Astrocyte (in vitro differentiated cells and primary cell): ENCODE measurements at regions not wholly inside any gene's neighbourhood (a gene's known extent, or its start where the extent isn't known, plus 50 kb on each side); places are given as distances from the start of the nearest gene placed in this dataset.

ENCODE experiments used
- DNase-seq: peaks from one replicate; pipeline ENCODE4 v3.0.0-alpha.2; 2010; ENCODE audit warnings: low read depth
- FAIRE-seq: peaks from 2 replicates; lab custom pipeline; 2011; peaks lifted over from hg19 to GRCh38; lab: Jason Lieb, UNC
- H2AFZ ChIP-seq: 2 replicates; pipeline ENCODE4 v1.6.0; 2012; ENCODE audit warnings: low read depth, low read length, inconsistent platforms
- H3K27ac ChIP-seq: 2 replicates; pipeline ENCODE4 v1.5.1; 2011; ENCODE audit warnings: low read depth, low read length, inconsistent platforms
- H3K27me3 ChIP-seq: 2 replicates; pipeline ENCODE4 v1.6.0; 2011; ENCODE audit warnings: low read length, inconsistent platforms; ENCODE audit not compliant: insufficient read depth
- H3K36me3 ChIP-seq: 2 replicates; pipeline ENCODE4 v1.5.1; 2011; ENCODE audit warnings: low read length, inconsistent platforms; ENCODE audit not compliant: insufficient read depth
- H3K4me1 ChIP-seq: 2 replicates; pipeline ENCODE4 v1.5.1; 2011; ENCODE audit warnings: low read length, inconsistent platforms; ENCODE audit not compliant: insufficient read depth
- H3K4me2 ChIP-seq: 2 replicates; pipeline ENCODE4 v1.6.0; 2012; ENCODE audit warnings: low read length, inconsistent platforms
- H3K4me3 ChIP-seq: 2 replicates; pipeline ENCODE4 v1.5.1; 2011; ENCODE audit warnings: low read depth, mild to moderate bottlenecking, low read length, inconsistent platforms; ENCODE audit not compliant: insufficient read depth
- H3K79me2 ChIP-seq: 2 replicates; pipeline ENCODE4 v1.6.0; 2012; ENCODE audit warnings: mild to moderate bottlenecking, low read length, inconsistent platforms; ENCODE audit not compliant: insufficient read depth
- H3K9ac ChIP-seq: 2 replicates; pipeline ENCODE4 v1.6.0; 2012; ENCODE audit warnings: mild to moderate bottlenecking, low read length, inconsistent platforms
- H3K9me3 ChIP-seq: 2 replicates; pipeline ENCODE4 v1.5.1; 2012; ENCODE audit warnings: low read depth, mild to moderate bottlenecking, low read length, inconsistent platforms; ENCODE audit not compliant: insufficient read depth
- H4K20me1 ChIP-seq: 2 replicates; pipeline ENCODE4 v1.6.0; 2012; ENCODE audit warnings: low read length, inconsistent platforms; ENCODE audit not compliant: insufficient read depth
- H3K27ac Mint-ChIP-seq: one replicate; pipeline ENCODE4 v1.8.0; 2021; ENCODE audit warnings: mild to moderate bottlenecking, mixed read lengths; ENCODE audit not compliant: unreplicated experiment
- H3K27me3 Mint-ChIP-seq: one replicate; pipeline ENCODE4 v1.8.0; 2021; ENCODE audit warnings: low read depth, mixed read lengths; ENCODE audit not compliant: unreplicated experiment
- H3K36me3 Mint-ChIP-seq: one replicate; pipeline ENCODE4 v1.8.0; 2021; ENCODE audit warnings: low read depth, mixed read lengths; ENCODE audit not compliant: unreplicated experiment
- H3K4me1 Mint-ChIP-seq: one replicate; pipeline ENCODE4 v1.8.0; 2021; ENCODE audit warnings: low read depth, mixed read lengths; ENCODE audit not compliant: unreplicated experiment
- H3K4me3 Mint-ChIP-seq: one replicate; pipeline ENCODE4 v1.8.0; 2021; ENCODE audit warnings: mild to moderate bottlenecking, moderate library complexity, mixed read lengths; ENCODE audit not compliant: unreplicated experiment
- H3K9me3 Mint-ChIP-seq: one replicate; pipeline ENCODE4 v1.8.0; 2021; ENCODE audit warnings: mild to moderate bottlenecking, mixed read lengths; ENCODE audit not compliant: unreplicated experiment
- EZH2 ChIP-seq: IDR thresholded peaks from 2 replicates; pipeline ENCODE4 v1.6.1; 2012; ENCODE audit warnings: mild to moderate bottlenecking, low read length, inconsistent platforms; ENCODE audit not compliant: insufficient read depth
- TF ChIP-seq, protein P1 (sequence below): IDR thresholded peaks from 2 replicates; pipeline ENCODE4 v1.5.1; 2011; ENCODE audit warnings: low read depth, mild to moderate bottlenecking, inconsistent platforms, low read length, moderate library complexity; ENCODE audit not compliant: insufficient read depth

DNA sequence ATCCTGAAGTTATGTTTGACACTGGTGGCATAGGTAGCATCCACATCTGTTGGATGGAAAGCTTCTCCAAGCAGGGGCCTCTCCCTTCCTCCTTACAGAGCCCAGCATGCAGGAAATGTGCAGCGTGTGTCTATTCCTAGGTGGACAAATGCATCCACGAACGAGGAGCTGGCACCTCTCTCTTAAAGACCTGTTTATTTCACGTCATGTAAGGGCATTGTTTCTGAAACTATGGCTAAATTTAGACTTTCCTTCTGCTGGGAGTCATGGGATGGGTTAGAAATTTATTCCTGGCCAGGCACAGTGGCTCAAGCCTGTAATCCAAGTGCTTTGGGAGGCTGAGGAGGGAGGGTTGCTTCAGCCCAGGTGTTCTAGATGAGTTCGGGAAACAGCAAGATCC lies 208.4 kb upstream of the SVIL start:
- FAIRE-seq: no peak
- peaks cover 4% of the 10 kb centered on the region for H3K4me1 Mint-ChIP-seq
- no peak overlapping the region for H3K27ac Mint-ChIP-seq
- no peak overlapping the region for H3K4me2 ChIP-seq
- H3K27me3 ChIP-seq: peaks cover 11% of the 10 kb centered on the region
- H3K4me3 ChIP-seq: no peak overlapping the region
- H3K4me1 ChIP-seq: peaks cover 5% of the 10 kb centered on the region
- H3K79me2 ChIP-seq: no peaks in the 10 kb centered on the region
- no peaks in the 10 kb centered on the region for H3K36me3 ChIP-seq
- H4K20me1 ChIP-seq: no peaks in the 10 kb centered on the region
- no peak overlapping the region for H3K4me3 Mint-ChIP-seq
- no peaks in the 10 kb centered on the region for H3K9me3 ChIP-seq
- DNase-seq: no peak
- no peak overlapping the region for H3K27ac ChIP-seq
- H3K36me3 Mint-ChIP-seq: no peaks in the 10 kb centered on the region
- H3K9me3 Mint-ChIP-seq: peaks cover 7% of the 10 kb centered on the region
- H3K27me3 Mint-ChIP-seq: peaks cover 20% of the 10 kb centered on the region
- H3K9ac ChIP-seq: no peak overlapping the region
- no peak overlapping the region for H2AFZ ChIP-seq
- TF ChIP-seq EZH2: no peak
- TF ChIP-seq, protein P1, sequence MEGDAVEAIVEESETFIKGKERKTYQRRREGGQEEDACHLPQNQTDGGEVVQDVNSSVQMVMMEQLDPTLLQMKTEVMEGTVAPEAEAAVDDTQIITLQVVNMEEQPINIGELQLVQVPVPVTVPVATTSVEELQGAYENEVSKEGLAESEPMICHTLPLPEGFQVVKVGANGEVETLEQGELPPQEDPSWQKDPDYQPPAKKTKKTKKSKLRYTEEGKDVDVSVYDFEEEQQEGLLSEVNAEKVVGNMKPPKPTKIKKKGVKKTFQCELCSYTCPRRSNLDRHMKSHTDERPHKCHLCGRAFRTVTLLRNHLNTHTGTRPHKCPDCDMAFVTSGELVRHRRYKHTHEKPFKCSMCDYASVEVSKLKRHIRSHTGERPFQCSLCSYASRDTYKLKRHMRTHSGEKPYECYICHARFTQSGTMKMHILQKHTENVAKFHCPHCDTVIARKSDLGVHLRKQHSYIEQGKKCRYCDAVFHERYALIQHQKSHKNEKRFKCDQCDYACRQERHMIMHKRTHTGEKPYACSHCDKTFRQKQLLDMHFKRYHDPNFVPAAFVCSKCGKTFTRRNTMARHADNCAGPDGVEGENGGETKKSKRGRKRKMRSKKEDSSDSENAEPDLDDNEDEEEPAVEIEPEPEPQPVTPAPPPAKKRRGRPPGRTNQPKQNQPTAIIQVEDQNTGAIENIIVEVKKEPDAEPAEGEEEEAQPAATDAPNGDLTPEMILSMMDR: no peak

DNA sequence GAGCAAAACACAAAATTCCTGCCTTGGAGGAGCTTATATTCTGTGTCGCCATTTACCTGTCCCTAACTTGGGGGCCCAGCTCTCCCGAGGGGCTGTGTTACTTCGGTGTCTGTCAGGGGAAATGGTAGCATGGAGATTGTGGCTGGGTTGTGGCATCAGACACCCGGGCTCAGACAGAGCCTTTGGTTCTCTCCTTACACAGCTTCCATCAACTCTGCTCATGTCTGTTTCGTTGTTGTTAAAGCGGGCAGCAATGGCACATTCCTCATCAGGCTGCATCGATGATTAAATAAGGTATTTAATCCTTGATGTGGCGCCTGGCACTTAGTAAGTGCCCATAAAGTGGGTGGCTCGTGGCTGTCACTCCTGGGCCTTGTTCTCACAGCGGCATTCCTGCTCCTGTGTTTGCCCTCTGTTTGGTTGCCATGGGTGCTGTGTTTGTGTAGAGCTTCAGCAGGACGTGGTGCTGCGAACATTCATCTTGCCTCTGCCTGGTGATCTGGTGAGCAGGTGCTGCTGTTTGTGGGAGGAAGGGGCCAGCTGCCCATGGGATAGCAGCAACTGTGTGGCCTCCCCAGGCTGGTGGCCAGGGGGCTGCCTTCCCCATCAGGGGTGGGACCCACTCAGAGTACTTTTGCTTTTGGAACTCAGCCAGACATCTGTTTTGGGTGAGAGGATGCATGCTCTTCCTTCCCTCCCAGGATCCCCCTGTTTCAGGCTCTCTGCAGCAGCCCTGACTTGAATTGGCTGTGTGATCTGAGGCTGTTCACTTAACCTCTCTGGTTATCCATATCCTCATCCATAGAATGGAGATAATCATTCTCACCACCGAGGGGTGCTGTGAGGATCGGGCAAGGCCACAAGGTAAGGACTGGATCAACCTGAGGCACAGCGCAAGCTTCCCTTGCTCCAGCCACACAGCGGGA lies 207.2 kb upstream of the SVIL start:
- Histone ChIP-seq H3K79me2 (no peaks in the 10 kb centered on the region), H3K27me3 (peaks cover 12% of the 10 kb centered on the region), H3K9me3 (no peaks in the 10 kb centered on the region), H3K9ac (no peak overlapping the region), H3K36me3 (no peaks in the 10 kb centered on the region), H3K27ac (no peak overlapping the region), H3K4me2 (no peak overlapping the region), H3K4me1 (peaks cover 5% of the 10 kb centered on the region), H3K4me3 (no peak overlapping the region), H4K20me1 (no peaks in the 10 kb centered on the region), H2AFZ (no peak overlapping the region)
- Mint-ChIP-seq H3K27me3 (peaks cover 22% of the 10 kb centered on the region), H3K4me1 (peaks cover 4% of the 10 kb centered on the region), H3K9me3 (peaks cover 7% of the 10 kb centered on the region), H3K4me3 (no peak overlapping the region), H3K27ac (no peak overlapping the region), H3K36me3 (no peaks in the 10 kb centered on the region)
- DNase-seq: peak; percentile 61
- TF ChIP-seq EZH2: no peak
- TF ChIP-seq, protein P1: no peak
- no peak for FAIRE-seq
